OCI-LY1 (cell line): ENCODE measurements at regions not wholly inside any gene's neighbourhood (a gene's known extent, or its start where the extent isn't known, plus 50 kb on each side); places are given as distances from the start of the nearest gene placed in this dataset.

Source experiments
- H2AFZ ChIP-seq: fragments of 200-600 bp; sonication (generic), shearing (Covaris generic); 2 replicates; pipeline ENCODE4 v1.6.0; 2014; ENCODE audit warnings: antibody characterized with exemption, mild to moderate bottlenecking, low read length
- H3F3A ChIP-seq: fragments of 200-600 bp; sonication (generic), shearing (Covaris generic); 2 replicates; pipeline ENCODE4 v1.6.0; 2014; ENCODE audit warnings: mild to moderate bottlenecking, antibody characterized with exemption, low read length, moderate library complexity; ENCODE audit not compliant: insufficient read depth
- H3K27ac ChIP-seq: fragments of 200-600 bp; sonication (generic); 2 replicates; pipeline ENCODE4 v1.5.1; 2014; ENCODE audit warnings: low read length, mixed run types, mild to moderate bottlenecking, low read depth; ENCODE audit not compliant: poor library complexity, severe bottlenecking
- H3K27me3 ChIP-seq: fragments of 200-600 bp; sonication (generic); 2 replicates; pipeline ENCODE4 v1.6.0; 2014; ENCODE audit warnings: antibody characterized with exemption, mild to moderate bottlenecking, low read length, moderate library complexity; ENCODE audit not compliant: insufficient read depth
- H3K36me3 ChIP-seq: fragments of 200-600 bp; sonication (generic); 2 replicates; pipeline ENCODE4 v1.6.1; 2014; ENCODE audit warnings: mild to moderate bottlenecking, antibody characterized with exemption, low read length, moderate library complexity, mixed read lengths; ENCODE audit not compliant: insufficient read depth
- H3K4me1 ChIP-seq: fragments of 200-600 bp; sonication (generic); 2 replicates; pipeline ENCODE4 v1.5.1; 2014; ENCODE audit warnings: mild to moderate bottlenecking, low read length, moderate library complexity; ENCODE audit not compliant: insufficient read depth, severe bottlenecking
- H3K4me2 ChIP-seq: fragments of 200-600 bp; sonication (generic), shearing (Covaris generic); 2 replicates; pipeline ENCODE4 v1.6.1; 2014; ENCODE audit warnings: low read length
- H3K4me3 ChIP-seq: fragments of 200-600 bp; sonication (generic); 2 replicates; pipeline ENCODE4 v1.5.1; 2014; ENCODE audit warnings: low read length, low read depth, mild to moderate bottlenecking, mixed read lengths; ENCODE audit not compliant: poor library complexity, severe bottlenecking
- H3K79me2 ChIP-seq: fragments of 200-600 bp; shearing (Covaris generic); 2 replicates; pipeline ENCODE4 v1.6.1; 2016; ENCODE audit warnings: mixed run types, low read length, mixed read lengths; ENCODE audit not compliant: insufficient read depth
- H3K9ac ChIP-seq: fragments of 200-600 bp; sonication (generic), shearing (Covaris generic); 2 replicates; pipeline ENCODE4 v1.6.1; 2014; ENCODE audit warnings: mild to moderate bottlenecking, low read length, mixed read lengths
- H3K9me2 ChIP-seq: fragments of 200-600 bp; sonication (generic), shearing (Covaris generic); 2 replicates; pipeline ENCODE4 v1.6.1; 2014; ENCODE audit warnings: low read depth, mild to moderate bottlenecking, low read length, mixed read lengths
- H3K9me3 ChIP-seq: fragments of 200-600 bp; shearing (Covaris generic); 2 replicates; pipeline ENCODE4 v1.6.1; 2014; ENCODE audit warnings: low read length, mixed read lengths
- H4K20me1 ChIP-seq: fragments of 200-600 bp; sonication (generic), shearing (Covaris generic); 2 replicates; pipeline ENCODE4 v1.6.0; 2016; ENCODE audit warnings: mild to moderate bottlenecking, low read length; ENCODE audit not compliant: insufficient read depth
- CTCF ChIP-seq: fragments of 200-600 bp; sonication (generic), shearing (Covaris generic); IDR thresholded peaks from 2 replicates; pipeline ENCODE4 v1.5.1; 2017; ENCODE audit warnings: mild to moderate bottlenecking, antibody characterized with exemption, low read length, moderate library complexity, mixed read lengths
- EZH2 ChIP-seq: fragments of 200-600 bp; sonication (generic), shearing (Covaris generic); IDR thresholded peaks from 2 replicates; pipeline ENCODE4 v1.8.0; 2017; ENCODE audit warnings: borderline replicate concordance, mixed run types, mild to moderate bottlenecking, antibody characterized with exemption, low read length, moderate library complexity, mixed read lengths

- no peak for TF ChIP-seq EZH2
- no peak for TF ChIP-seq CTCF
- no peak overlapping the region for H3K9ac ChIP-seq
Observed at GRCh38 chr3:159482241-159482993, 506.2 kb upstream of the IL12A start.

DNA sequence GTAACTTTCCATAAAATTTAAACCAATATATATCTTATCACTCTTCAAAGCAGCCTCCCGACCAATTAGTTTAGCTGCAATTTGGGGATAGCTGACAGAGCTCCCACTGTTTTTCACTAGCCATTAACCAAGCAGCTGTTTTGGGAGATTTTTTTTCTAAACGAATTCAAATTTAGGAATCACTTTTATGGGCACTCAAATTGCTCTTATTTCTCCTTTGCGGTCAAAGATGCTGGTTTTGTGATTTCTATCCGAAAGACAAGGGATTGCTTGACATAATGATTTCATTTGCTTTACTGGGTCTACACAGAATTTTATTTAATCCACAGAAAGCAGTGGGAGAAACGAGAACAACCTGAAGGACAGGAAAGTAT is 505.7 kb upstream of the IL12A start:
- H4K20me1 ChIP-seq = no peaks in the 10 kb centered on the region
- no peak overlapping the region for H3K27ac ChIP-seq
- no peaks in the 10 kb centered on the region for H3K36me3 ChIP-seq
- no peak overlapping the region for H3K4me2 ChIP-seq
- no peak overlapping the region for H3K9ac ChIP-seq
- no peaks in the 10 kb centered on the region for H3K9me3 ChIP-seq
- H3K4me1 ChIP-seq = no peaks in the 10 kb centered on the region
- no peak overlapping the region for H3K4me3 ChIP-seq
- H3F3A ChIP-seq = no peaks in the 10 kb centered on the region
- H2AFZ ChIP-seq = no peak overlapping the region
- TF ChIP-seq EZH2 (no peak), CTCF (no peak)
- no peaks in the 10 kb centered on the region for H3K79me2 ChIP-seq
- H3K9me2 ChIP-seq = no peaks in the 10 kb centered on the region
- no peaks in the 10 kb centered on the region for H3K27me3 ChIP-seq

More at GRCh38 chr3:159482241-159482993, 506.2 kb upstream of the IL12A start:
- H3K9me3 ChIP-seq = no peaks in the 10 kb centered on the region
- H3K4me2 ChIP-seq = no peak overlapping the region
- H3K4me3 ChIP-seq = no peak overlapping the region
- H3K27me3 ChIP-seq = no peaks in the 10 kb centered on the region
- H3K4me1 ChIP-seq = no peaks in the 10 kb centered on the region
- no peaks in the 10 kb centered on the region for H4K20me1 ChIP-seq
- no peaks in the 10 kb centered on the region for H3K36me3 ChIP-seq
- H3K9me2 ChIP-seq = no peaks in the 10 kb centered on the region
- H3K79me2 ChIP-seq = no peaks in the 10 kb centered on the region
- H2AFZ ChIP-seq = no peak overlapping the region
- no peak overlapping the region for H3K27ac ChIP-seq
- no peaks in the 10 kb centered on the region for H3F3A ChIP-seq

DNA sequence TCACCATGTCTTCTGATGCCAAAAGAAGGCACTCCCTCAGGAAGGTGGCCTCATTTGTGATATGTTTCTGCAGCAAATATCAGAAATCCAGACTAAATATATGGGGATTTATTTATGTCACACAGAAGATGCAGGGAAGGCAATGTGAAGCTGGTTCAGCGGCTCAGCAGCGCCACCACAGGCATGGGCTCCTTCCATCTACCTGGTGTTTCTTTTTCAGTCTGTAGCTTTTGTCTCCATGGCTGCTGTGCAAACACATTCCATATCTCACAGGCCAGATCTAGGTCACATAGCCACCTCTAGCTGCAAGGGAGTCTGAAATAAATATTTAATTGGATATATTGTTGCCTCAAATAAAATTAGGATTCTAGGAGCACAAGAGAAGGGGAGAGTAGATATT is 502.1 kb upstream of the IL12A start:
- Histone ChIP-seq H3K36me3 (no peaks in the 10 kb centered on the region), H3F3A (no peaks in the 10 kb centered on the region)

More for the DNA sequence above, 502.1 kb upstream of the IL12A start:
- Histone ChIP-seq H3K79me2 (no peaks in the 10 kb centered on the region), H3K9me3 (no peaks in the 10 kb centered on the region), H3K4me1 (no peaks in the 10 kb centered on the region), H3K27me3 (no peaks in the 10 kb centered on the region), H3K27ac (no peak overlapping the region), H3K4me3 (no peak overlapping the region), H4K20me1 (no peaks in the 10 kb centered on the region), H3K9ac (no peak overlapping the region), H2AFZ (no peak overlapping the region), H3K9me2 (no peaks in the 10 kb centered on the region), H3K4me2 (no peak overlapping the region)
- TF ChIP-seq EZH2 (no peak), CTCF (peak; percentile 65)
